ENCODE measurements at regions not wholly inside any gene's neighbourhood (a gene's known extent, or its start where the extent isn't known, plus 50 kb on each side); places are given as distances from the start of the nearest gene placed in this dataset.
"Not testable (repeated sequence)": the region's sequence is repeated elsewhere in the genome, so short reads cannot be mapped to it uniquely, and the experiment has no call there.

DNA sequence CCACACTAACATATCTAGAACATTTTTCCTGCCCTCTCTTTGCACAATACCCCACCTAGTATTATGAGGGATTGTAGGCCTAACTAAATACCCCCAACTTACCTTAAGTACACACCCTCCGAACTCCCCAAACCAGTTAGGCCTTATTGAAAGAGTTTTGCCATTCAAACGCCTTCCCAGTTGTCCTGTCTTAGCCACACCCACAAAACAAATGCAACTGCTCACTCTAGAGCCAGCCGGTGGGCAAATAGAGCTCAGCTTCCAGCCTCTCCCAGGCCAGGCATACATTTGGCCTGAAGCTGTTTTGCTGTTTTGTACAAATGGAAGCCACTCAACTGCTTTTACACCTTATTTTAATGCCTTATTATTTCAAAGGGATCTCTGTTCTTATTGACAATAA lies 224.2 kb upstream of the RUNX1 start:
- H3K27me3 Mint-ChIP-seq (ENCODE audit: low read depth in 3 of 3), result peaks cover 0 to 4% (median 1%) of the 10 kb centered on the region in 3 donors
- H2AFZ ChIP-seq (ENCODE audit: insufficient read depth, low read depth, low read length, poor library complexity, severe bottlenecking), result no peak overlapping the region
- H3K27ac Mint-ChIP-seq, result no peak overlapping the region

DNA sequence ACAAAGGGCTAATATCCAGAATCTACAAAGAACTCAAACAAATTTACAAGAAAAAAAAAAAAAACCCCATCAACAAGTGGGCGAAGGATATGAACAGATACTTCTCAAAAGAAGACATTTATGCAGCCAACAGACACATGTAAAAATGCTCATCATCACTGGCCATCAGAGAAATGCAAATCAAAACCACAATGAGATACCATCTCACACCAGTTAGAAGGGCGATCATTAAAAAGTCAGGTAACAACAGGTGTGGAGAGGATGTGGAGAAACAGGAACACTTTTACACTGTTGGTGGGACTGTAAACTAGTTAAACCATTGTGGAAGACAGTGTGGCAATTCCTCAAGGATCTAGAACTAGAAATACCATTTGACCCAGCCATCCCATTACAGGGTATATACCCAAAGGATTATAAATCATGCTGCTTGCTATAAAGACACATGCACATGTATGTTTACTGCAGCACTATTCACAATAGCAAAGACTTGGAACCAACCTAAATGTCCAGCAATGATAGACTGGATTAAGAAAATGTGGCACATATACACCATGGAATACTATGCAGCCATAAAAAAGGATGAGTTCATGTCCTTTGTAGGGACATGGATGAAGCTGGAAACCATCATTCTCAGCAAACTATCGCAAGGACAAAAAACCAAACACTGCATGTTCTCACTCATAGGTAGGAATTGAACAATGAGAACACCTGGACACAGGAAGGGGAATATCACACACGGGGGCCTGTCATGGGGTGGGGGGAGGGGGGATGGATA lies 222.4 kb upstream of the RUNX1 start:
- WGBS (ENCODE audit: insufficient coverage), result no CpG with 5 or more reads among the region's 4 CpGs
- not testable (repeated sequence) for H3K4me3 ChIP-seq (replicated peaks in 1 of 3; ENCODE audit: low read depth in 2 of 3, low read length in 3 of 3)

More for the DNA sequence above, 224.2 kb upstream of the RUNX1 start:
- intact Hi-C loops (cut with micrococcal nuclease), result no loop called here
- Mint-ChIP-seq H3K9me3 (peaks cover 0 to 5% (median 2%) of the 10 kb centered on the region in 7 donors), H3K4me3 (no peak overlapping the region), H3K4me1 (no peaks in the 10 kb centered on the region), H3K36me3 (no peaks in the 10 kb centered on the region)
- no peak overlapping the region for H3K4me3 ChIP-seq (replicated peaks in 1 of 3; ENCODE audit: low read depth in 2 of 3, low read length in 3 of 3)
- no peak overlapping the region for H3K9ac ChIP-seq (ENCODE audit: insufficient read depth, low read length, poor library complexity, severe bottlenecking)
- no peaks in the 10 kb centered on the region for H3K9me3 ChIP-seq (replicated peaks in 1 of 2; ENCODE audit: control insufficient read depth in 1 of 2, insufficient read depth in 1 of 2, low read length in 2 of 2)
- no peaks in the 10 kb centered on the region for H3K79me2 ChIP-seq (ENCODE audit: insufficient read depth, low read length)
- no peak for DNase-seq
- H4K20me1 ChIP-seq (ENCODE audit: insufficient read depth, low read length), result no peaks in the 10 kb centered on the region
- H3K27ac ChIP-seq (ENCODE audit: low read depth in 1 of 2, low read length in 2 of 2), result no peak overlapping the region
- H3K4me1 ChIP-seq (ENCODE audit: control insufficient read depth in 1 of 2, insufficient read depth in 2 of 2, low read length in 2 of 2), result no peaks in the 10 kb centered on the region
- WGBS (ENCODE audit: insufficient coverage), result no CpG with 5 or more reads among the region's 3 CpGs
- H3K36me3 ChIP-seq (replicated peaks in 1 of 2; ENCODE audit: control insufficient read depth in 1 of 2, insufficient read depth in 2 of 2, low read length in 2 of 2), result no peaks in the 10 kb centered on the region
- TF ChIP-seq, protein P1, sequence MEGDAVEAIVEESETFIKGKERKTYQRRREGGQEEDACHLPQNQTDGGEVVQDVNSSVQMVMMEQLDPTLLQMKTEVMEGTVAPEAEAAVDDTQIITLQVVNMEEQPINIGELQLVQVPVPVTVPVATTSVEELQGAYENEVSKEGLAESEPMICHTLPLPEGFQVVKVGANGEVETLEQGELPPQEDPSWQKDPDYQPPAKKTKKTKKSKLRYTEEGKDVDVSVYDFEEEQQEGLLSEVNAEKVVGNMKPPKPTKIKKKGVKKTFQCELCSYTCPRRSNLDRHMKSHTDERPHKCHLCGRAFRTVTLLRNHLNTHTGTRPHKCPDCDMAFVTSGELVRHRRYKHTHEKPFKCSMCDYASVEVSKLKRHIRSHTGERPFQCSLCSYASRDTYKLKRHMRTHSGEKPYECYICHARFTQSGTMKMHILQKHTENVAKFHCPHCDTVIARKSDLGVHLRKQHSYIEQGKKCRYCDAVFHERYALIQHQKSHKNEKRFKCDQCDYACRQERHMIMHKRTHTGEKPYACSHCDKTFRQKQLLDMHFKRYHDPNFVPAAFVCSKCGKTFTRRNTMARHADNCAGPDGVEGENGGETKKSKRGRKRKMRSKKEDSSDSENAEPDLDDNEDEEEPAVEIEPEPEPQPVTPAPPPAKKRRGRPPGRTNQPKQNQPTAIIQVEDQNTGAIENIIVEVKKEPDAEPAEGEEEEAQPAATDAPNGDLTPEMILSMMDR (IDR thresholded peaks at IDR 0.05), result no peak
- H3K4me2 ChIP-seq (replicated peaks; ENCODE audit: extremely low read depth, low read length, poor library complexity, severe bottlenecking), result no peak overlapping the region
- H3K27me3 ChIP-seq (ENCODE audit: control insufficient read depth in 2 of 2, insufficient read depth in 2 of 2, low read length in 2 of 2), result no peaks in the 10 kb centered on the region

More for the DNA sequence above, 222.4 kb upstream of the RUNX1 start:
- DNase-seq; H3K4me3 Mint-ChIP-seq; H3K9me3 ChIP-seq (replicated peaks in 1 of 2; ENCODE audit: control insufficient read depth in 1 of 2, insufficient read depth in 1 of 2, low read length in 2 of 2); H3K9ac ChIP-seq (ENCODE audit: insufficient read depth, low read length, poor library complexity, severe bottlenecking); H3K36me3 ChIP-seq (replicated peaks in 1 of 2; ENCODE audit: control insufficient read depth in 1 of 2, insufficient read depth in 2 of 2, low read length in 2 of 2); H3K27me3 Mint-ChIP-seq (ENCODE audit: low read depth in 3 of 3); H3K4me1 ChIP-seq (ENCODE audit: control insufficient read depth in 1 of 2, insufficient read depth in 2 of 2, low read length in 2 of 2); H4K20me1 ChIP-seq (ENCODE audit: insufficient read depth, low read length); H3K27ac ChIP-seq (ENCODE audit: low read depth in 1 of 2, low read length in 2 of 2); H3K79me2 ChIP-seq (ENCODE audit: insufficient read depth, low read length); H3K27me3 ChIP-seq (ENCODE audit: control insufficient read depth in 2 of 2, insufficient read depth in 2 of 2, low read length in 2 of 2); H3K4me1 Mint-ChIP-seq; H3K36me3 Mint-ChIP-seq; intact Hi-C loops (cut with micrococcal nuclease); H3K4me2 ChIP-seq (replicated peaks; ENCODE audit: extremely low read depth, low read length, poor library complexity, severe bottlenecking); H3K9me3 Mint-ChIP-seq; H2AFZ ChIP-seq (ENCODE audit: insufficient read depth, low read depth, low read length, poor library complexity, severe bottlenecking); H3K27ac Mint-ChIP-seq: not testable (repeated sequence)

Data from CD14-positive monocyte (primary cell).